Activated T-helper 1 cell treated with anti-CD3 and anti-CD28 coated beads, Interleukin-12 subunit alpha, Interleukin-12 subunit beta, Interleukin-2, Interleukin-4 antibody, amounts not matched to agents 30 ng/mL and 10 ng/mL and 1 ng/mL, durations not matched to agents 14 hours and 24 hours and 36 hours (primary cell): ENCODE measurements at regions not wholly inside any gene's neighbourhood (a gene's known extent, or its start where the extent isn't known, plus 50 kb on each side); places are given as distances from the start of the nearest gene placed in this dataset.

Experiments
- DNase-seq: peaks from one replicate; pipeline ENCODE4 v3.0.0; 2021; ENCODE audit warnings: low spot score
- H3K27ac Mint-ChIP-seq: one replicate; pipeline ENCODE4 v1.8.0; 2021; ENCODE audit warnings: mild to moderate bottlenecking, mixed read lengths
- H3K27me3 Mint-ChIP-seq: one replicate; pipeline ENCODE4 v1.8.0; 2022; ENCODE audit warnings: mild to moderate bottlenecking, moderate library complexity, mixed read lengths; ENCODE audit not compliant: insufficient read depth
- H3K36me3 Mint-ChIP-seq: one replicate; pipeline ENCODE4 v1.8.0; 2021; ENCODE audit warnings: low read depth, mixed read lengths
- H3K4me1 Mint-ChIP-seq: one replicate; pipeline ENCODE4 v1.8.0; 2021; ENCODE audit warnings: low read depth, mixed read lengths
- H3K4me3 Mint-ChIP-seq: one replicate; pipeline ENCODE4 v1.8.0; 2021; ENCODE audit warnings: mild to moderate bottlenecking, moderate library complexity, mixed read lengths
- H3K9me3 Mint-ChIP-seq: one replicate; pipeline ENCODE4 v1.8.0; 2021; ENCODE audit warnings: mixed read lengths
- intact Hi-C: fragments of 100-400 bp; cut with micrococcal nuclease; formaldehyde crosslinking; loops from one replicate; pipeline ENCODE4 v1.15.1; 2024

GRCh38 chr13:22077764-22078163 lies 406.9 kb downstream of the FGF9 start:
- H3K27ac Mint-ChIP-seq = peak overlapping the region; percentile 54

GRCh38 chr13:22079961-22080360 lies 409.1 kb downstream of the FGF9 start:
- H3K36me3 Mint-ChIP-seq = peaks cover 7% of the 10 kb centered on the region
- peaks cover 8% of the 10 kb centered on the region for H3K9me3 Mint-ChIP-seq
- intact Hi-C loops = no loop called here
- H3K4me1 Mint-ChIP-seq = peaks cover 52% of the 10 kb centered on the region
- DNase-seq = no peak
- no peak overlapping the region for H3K27ac Mint-ChIP-seq
- H3K4me3 Mint-ChIP-seq = no peak overlapping the region
- H3K27me3 Mint-ChIP-seq = no peaks in the 10 kb centered on the region

More at GRCh38 chr13:22077764-22078163, 406.9 kb downstream of the FGF9 start:
- Mint-ChIP-seq H3K9me3 (peaks cover 5% of the 10 kb centered on the region), H3K36me3 (peaks cover 5% of the 10 kb centered on the region), H3K4me1 (peaks cover 62% of the 10 kb centered on the region), H3K27me3 (no peaks in the 10 kb centered on the region), H3K4me3 (no peak overlapping the region)
- intact Hi-C loops = no loop called here
- DNase-seq = no peak

DNA sequence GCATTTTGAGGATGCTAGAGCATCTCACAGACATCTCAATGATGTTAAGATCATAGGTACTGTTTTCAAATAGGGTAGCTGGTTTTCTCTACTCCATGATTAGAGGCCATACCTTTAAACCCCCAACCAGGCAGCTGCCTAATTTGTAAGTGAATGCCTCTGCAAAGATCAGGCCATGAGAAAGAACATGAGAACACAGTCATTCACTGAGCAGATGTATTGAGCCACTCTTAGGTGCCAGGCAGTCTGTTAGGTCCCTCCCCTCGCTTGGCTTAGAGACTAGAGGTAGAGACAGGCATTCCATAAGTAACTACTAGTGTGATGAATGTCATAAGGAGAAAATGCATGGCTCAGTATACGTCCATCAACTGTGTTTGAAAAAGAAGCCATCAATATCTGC lies 410.0 kb downstream of the FGF9 start:
- peaks cover 8% of the 10 kb centered on the region for H3K9me3 Mint-ChIP-seq
- H3K4me1 Mint-ChIP-seq = peaks cover 48% of the 10 kb centered on the region
- no peak overlapping the region for H3K4me3 Mint-ChIP-seq
- no peak for DNase-seq
- intact Hi-C loops = no loop called here
- H3K27ac Mint-ChIP-seq = no peak overlapping the region
- peaks cover 7% of the 10 kb centered on the region for H3K36me3 Mint-ChIP-seq
- H3K27me3 Mint-ChIP-seq = no peaks in the 10 kb centered on the region

DNA sequence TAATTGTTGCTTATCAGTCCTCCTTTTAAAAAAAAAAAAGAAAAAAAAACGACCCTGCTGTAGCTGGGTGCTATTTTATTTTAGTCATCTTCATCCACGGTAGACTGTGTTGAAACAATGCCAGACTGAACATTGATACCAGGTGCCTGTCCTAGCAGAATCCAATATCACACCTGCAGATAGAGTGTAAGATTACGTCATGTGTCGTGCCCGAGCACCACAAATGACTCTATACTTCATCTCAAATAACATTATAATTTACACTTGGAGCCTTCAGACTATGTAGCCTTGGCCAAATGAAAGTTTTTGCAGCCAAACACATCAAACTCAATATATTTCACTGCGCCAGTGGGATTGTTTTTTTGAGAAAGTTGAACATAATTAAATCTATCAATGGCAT lies 410.6 kb downstream of the FGF9 start:
- Mint-ChIP-seq H3K27ac (no peak overlapping the region), H3K4me1 (peaks cover 44% of the 10 kb centered on the region), H3K27me3 (no peaks in the 10 kb centered on the region), H3K4me3 (no peak overlapping the region), H3K9me3 (peaks cover 8% of the 10 kb centered on the region), H3K36me3 (peaks cover 7% of the 10 kb centered on the region)
- no peak for DNase-seq
- intact Hi-C loops = no loop called here

- intact Hi-C loops = no loop called here
- DNase-seq = no peak
- H3K4me3 Mint-ChIP-seq = no peak overlapping the region
- H3K27ac Mint-ChIP-seq = no peak overlapping the region
- H3K27me3 Mint-ChIP-seq = no peaks in the 10 kb centered on the region
- H3K9me3 Mint-ChIP-seq = peaks cover 8% of the 10 kb centered on the region
- H3K36me3 Mint-ChIP-seq = peaks cover 7% of the 10 kb centered on the region
- peaks cover 38% of the 10 kb centered on the region for H3K4me1 Mint-ChIP-seq
Observed at GRCh38 chr13:22082030-22082429, 411.2 kb downstream of the FGF9 start.

DNA sequence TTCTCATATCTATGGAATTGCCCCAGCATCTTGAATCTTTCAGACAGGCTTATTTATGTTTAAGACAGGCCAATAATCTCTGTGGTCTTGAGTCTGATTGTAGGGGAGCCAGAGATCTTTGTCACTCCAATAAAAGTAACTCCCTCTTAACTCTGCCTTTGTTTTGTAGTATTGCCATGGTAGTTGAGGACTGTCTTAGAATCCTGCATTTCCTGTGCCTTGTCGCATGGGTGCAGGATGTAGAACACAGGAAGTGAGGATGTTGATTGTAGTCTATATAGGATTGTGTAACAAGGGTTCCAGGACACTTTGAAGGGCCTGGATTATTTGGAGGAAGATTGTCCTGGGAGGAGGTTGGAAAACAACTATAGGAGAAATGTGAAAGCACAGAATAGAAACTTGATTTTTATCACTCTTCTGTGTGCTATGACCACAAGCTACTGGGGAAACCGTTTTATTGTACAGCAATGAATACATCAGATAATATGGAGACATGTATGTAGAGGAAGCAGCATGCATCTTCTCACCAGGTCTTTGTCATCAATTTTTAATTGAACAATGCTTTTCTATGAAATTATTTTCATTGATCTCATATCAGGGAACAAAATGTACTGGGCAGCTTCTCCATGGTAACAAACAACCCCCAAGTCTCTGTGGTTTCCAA lies 411.7 kb downstream of the FGF9 start:
- peaks cover 7% of the 10 kb centered on the region for H3K36me3 Mint-ChIP-seq
- no peak overlapping the region for H3K4me3 Mint-ChIP-seq
- no peaks in the 10 kb centered on the region for H3K27me3 Mint-ChIP-seq
- peaks cover 8% of the 10 kb centered on the region for H3K9me3 Mint-ChIP-seq
- intact Hi-C loops = no loop called here
- no peak overlapping the region for H3K27ac Mint-ChIP-seq
- no peak for DNase-seq
- peaks cover 33% of the 10 kb centered on the region for H3K4me1 Mint-ChIP-seq

DNA sequence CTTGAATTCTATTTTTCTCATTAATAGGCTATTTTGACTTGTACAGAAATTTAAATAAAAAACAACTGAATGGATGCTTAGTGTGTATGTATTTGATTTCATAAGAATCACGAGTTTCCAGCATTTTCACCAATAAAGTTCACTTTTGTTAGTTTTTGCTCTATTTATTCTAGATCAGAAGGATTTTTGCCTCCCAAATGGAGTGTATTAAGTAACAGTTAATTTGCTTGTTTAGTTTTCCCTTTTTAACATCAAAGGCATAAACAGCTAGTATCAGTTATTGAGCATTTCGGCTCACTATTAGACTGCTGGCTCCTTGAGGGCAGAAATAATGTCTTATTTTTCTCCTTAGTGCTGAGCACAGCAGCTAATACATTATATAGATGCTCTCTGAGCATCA lies 414.1 kb downstream of the FGF9 start:
- no peak overlapping the region for H3K27ac Mint-ChIP-seq
- DNase-seq = no peak
- no peaks in the 10 kb centered on the region for H3K27me3 Mint-ChIP-seq
- no peak overlapping the region for H3K4me3 Mint-ChIP-seq
- peaks cover 8% of the 10 kb centered on the region for H3K36me3 Mint-ChIP-seq
- H3K9me3 Mint-ChIP-seq = peaks cover 8% of the 10 kb centered on the region
- intact Hi-C loops = no loop called here
- peaks cover 19% of the 10 kb centered on the region for H3K4me1 Mint-ChIP-seq

DNA sequence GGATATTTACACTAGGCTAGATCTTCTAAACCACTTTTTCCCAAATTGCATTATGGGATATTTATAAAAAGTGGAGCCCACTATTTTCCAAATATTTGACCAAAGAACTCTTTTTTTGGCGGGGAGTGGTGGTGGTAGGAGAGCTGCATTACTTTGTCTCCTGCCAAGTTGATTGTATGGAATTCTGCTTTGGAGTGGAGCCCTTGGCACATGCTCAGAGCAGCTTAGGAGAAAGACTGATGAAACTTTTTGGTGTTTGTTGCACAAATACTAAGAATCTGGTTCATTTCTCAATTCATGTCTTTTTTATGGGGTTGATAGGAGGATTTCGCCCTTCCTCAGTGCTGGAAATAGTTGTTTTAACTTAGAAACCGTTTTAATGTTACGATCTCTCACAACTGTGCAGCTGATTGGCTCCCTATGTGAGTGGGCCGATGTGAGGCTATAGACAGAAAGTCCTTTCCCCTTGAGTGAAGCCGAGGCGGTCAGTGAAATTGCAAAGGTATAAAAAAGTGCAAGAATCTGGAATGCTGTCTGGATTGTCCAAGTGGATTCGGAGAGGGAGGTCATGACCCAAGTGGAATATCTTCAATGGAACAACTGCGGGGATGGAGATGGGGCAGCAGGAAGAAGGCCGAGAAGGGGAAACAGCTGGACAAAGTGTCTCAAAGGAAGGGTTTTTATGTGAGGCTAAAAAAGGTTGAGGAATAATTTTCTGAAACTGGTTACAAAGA lies 415.9 kb downstream of the FGF9 start:
- Mint-ChIP-seq H3K4me3 (no peak overlapping the region), H3K4me1 (peaks cover 16% of the 10 kb centered on the region), H3K27ac (no peak overlapping the region), H3K36me3 (peaks cover 8% of the 10 kb centered on the region), H3K9me3 (peaks cover 13% of the 10 kb centered on the region), H3K27me3 (no peaks in the 10 kb centered on the region)
- intact Hi-C loops = no loop called here
- DNase-seq = no peak

DNA sequence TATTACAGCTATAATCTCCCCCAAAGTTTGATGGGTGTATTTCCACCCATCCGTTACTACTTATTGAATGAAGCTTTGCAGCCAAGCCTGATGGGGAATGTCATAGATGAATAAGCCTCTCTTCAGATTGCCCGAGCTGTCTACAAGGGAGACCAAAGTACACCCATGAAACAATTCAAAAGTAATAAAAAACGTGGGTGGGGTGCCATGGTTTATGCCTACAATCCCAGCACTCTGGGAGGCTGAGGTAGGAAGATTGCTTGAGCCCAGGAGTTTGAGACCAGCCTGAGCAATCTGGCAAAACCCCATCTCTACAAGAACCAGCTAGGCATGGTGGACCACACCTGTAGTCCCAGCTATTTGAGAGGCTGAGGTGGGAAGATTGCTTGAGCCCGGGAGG lies 419.2 kb downstream of the FGF9 start:
- no peak overlapping the region for H3K4me3 Mint-ChIP-seq
- no peaks in the 10 kb centered on the region for H3K4me1 Mint-ChIP-seq
- H3K36me3 Mint-ChIP-seq = peaks cover 3% of the 10 kb centered on the region
- no peak for DNase-seq
- intact Hi-C loops = no loop called here
- H3K27ac Mint-ChIP-seq = no peak overlapping the region
- no peaks in the 10 kb centered on the region for H3K27me3 Mint-ChIP-seq
- peaks cover 18% of the 10 kb centered on the region for H3K9me3 Mint-ChIP-seq

DNA sequence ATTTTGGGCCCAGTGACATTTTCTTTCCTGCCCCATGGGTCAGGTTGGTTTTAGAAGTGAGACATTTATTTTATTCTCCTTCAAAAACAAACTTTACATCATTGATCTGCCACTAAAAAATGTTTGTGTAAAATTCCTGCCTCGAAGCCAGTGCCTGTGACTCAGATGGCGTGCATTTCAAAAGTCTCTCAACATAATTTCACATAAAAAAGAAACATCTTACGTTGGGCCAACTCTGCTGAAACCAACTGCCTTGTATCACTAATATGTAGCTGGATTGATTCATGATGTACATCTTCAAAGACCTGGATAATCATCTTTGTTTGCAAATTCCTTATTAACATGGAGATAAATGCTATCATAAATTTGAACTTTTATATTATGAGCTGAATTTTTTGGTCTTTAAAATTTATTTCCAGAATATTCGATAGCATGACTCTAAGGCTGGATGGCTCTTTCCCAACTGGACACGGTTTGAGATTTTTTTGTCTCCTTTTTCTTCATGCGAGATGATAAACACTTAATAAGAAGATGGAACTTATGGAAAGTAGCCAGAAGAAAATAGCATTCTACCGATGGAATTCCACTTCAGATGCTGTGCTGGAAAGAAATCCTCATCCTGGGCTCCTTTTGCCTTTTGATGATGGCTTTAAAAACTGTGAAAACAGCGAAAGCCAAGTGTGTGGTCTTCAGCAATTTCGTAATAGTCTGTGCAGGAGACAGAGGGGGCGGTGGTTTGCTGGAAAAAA lies 420.5 kb downstream of the FGF9 start:
- DNase-seq = no peak
- H3K4me1 Mint-ChIP-seq = no peaks in the 10 kb centered on the region
- H3K4me3 Mint-ChIP-seq = no peak overlapping the region
- H3K27ac Mint-ChIP-seq = no peak overlapping the region
- intact Hi-C loops = no loop called here
- H3K27me3 Mint-ChIP-seq = no peaks in the 10 kb centered on the region
- peaks cover 24% of the 10 kb centered on the region for H3K9me3 Mint-ChIP-seq
- peaks cover 4% of the 10 kb centered on the region for H3K36me3 Mint-ChIP-seq

- Mint-ChIP-seq H3K9me3 (peaks cover 24% of the 10 kb centered on the region), H3K4me3 (no peak overlapping the region), H3K27me3 (no peaks in the 10 kb centered on the region), H3K27ac (no peak overlapping the region), H3K36me3 (peaks cover 4% of the 10 kb centered on the region), H3K4me1 (no peaks in the 10 kb centered on the region)
- DNase-seq = no peak
- intact Hi-C loops = no loop called here
Observed at GRCh38 chr13:22091971-22092300, 421.1 kb downstream of the FGF9 start.

DNA sequence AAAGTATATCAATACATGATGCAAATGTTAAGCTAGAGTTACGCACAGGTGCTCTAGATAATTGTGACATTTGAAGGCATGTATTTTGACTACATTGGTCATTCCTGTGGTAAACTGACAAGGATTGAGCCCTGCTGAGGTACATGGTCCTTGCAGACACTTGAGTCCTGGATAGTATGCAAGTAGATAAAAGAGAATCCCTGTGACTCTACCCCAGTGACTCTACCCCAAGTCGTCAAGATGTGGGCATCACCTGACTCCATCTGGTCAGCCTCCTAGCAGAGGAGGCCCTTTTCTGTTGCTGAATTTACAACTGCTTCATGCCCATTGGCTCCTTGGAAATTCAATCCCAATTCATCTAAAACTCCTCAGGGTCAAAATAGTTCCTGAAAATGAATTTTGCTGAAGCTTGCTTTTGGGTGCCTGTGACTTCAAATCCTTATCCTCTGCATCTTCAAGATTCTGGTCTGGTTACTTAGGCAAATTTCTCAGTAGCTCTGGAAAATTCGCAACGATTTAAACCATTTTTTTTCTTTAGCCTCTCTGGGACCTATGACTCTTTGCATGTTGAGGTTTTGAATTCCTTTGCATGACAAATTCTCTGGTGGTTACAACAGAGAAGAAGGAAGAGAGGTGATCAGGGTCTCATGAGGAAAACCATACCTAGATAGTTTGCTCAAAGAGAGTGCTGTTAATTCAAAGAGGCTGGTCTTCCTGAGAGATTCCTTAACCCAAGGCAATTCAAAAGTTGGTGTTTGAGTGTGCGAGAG lies 422.1 kb downstream of the FGF9 start:
- no peaks in the 10 kb centered on the region for H3K4me1 Mint-ChIP-seq
- no peak for DNase-seq
- H3K27me3 Mint-ChIP-seq = no peaks in the 10 kb centered on the region
- H3K4me3 Mint-ChIP-seq = no peak overlapping the region
- peaks cover 24% of the 10 kb centered on the region for H3K9me3 Mint-ChIP-seq
- H3K27ac Mint-ChIP-seq = no peak overlapping the region
- intact Hi-C loops = no loop called here
- peaks cover 3% of the 10 kb centered on the region for H3K36me3 Mint-ChIP-seq

- H3K4me3 Mint-ChIP-seq = no peak overlapping the region
- peaks cover 3% of the 10 kb centered on the region for H3K36me3 Mint-ChIP-seq
- no peak overlapping the region for H3K27ac Mint-ChIP-seq
- intact Hi-C loops = no loop called here
- H3K9me3 Mint-ChIP-seq = peaks cover 28% of the 10 kb centered on the region
- DNase-seq = no peak
- no peaks in the 10 kb centered on the region for H3K27me3 Mint-ChIP-seq
- no peaks in the 10 kb centered on the region for H3K4me1 Mint-ChIP-seq
Observed at GRCh38 chr13:22095794-22096193, 424.9 kb downstream of the FGF9 start.
